ENCODE measurements at regions not wholly inside any gene's neighbourhood (a gene's known extent, or its start where the extent isn't known, plus 50 kb on each side); places are given as distances from the start of the nearest gene placed in this dataset.

GRCh38 chr10:78296785-78297184 lies 263.1 kb downstream of the RPS24 start:
- Histone ChIP-seq H3K9me3 (ENCODE audit: severe bottlenecking) (no peaks in the 10 kb centered on the region), H3K27ac (ENCODE audit: poor library complexity, severe bottlenecking) (no peak overlapping the region), H3K4me3 (ENCODE audit: severe bottlenecking) (no peak overlapping the region), H3K36me3 (ENCODE audit: low read depth) (no peaks in the 10 kb centered on the region), H3K4me1 (ENCODE audit: insufficient read depth, poor library complexity, severe bottlenecking) (no peaks in the 10 kb centered on the region), H3K27me3 (ENCODE audit: insufficient read depth, poor library complexity, severe bottlenecking) (no peaks in the 10 kb centered on the region)
- no peak for ATAC-seq (ENCODE audit: low read depth)
- DNase-seq (ENCODE audit: low spot score): no peak
- TF ChIP-seq CTCF (IDR thresholded peaks at IDR 0.05; ENCODE audit: poor library complexity, severe bottlenecking): no peak

- DNase-seq (ENCODE audit: low spot score) (no peak), ATAC-seq (ENCODE audit: low read depth) (no peak)
- no peaks in the 10 kb centered on the region for H3K9me3 ChIP-seq (ENCODE audit: severe bottlenecking)
- H3K4me3 ChIP-seq (ENCODE audit: severe bottlenecking): no peak overlapping the region
- H3K36me3 ChIP-seq (ENCODE audit: low read depth): no peaks in the 10 kb centered on the region
- no peaks in the 10 kb centered on the region for H3K27me3 ChIP-seq (ENCODE audit: insufficient read depth, poor library complexity, severe bottlenecking)
- TF ChIP-seq CTCF (IDR thresholded peaks at IDR 0.05; ENCODE audit: poor library complexity, severe bottlenecking): no peak
- no peak overlapping the region for H3K27ac ChIP-seq (ENCODE audit: poor library complexity, severe bottlenecking)
- H3K4me1 ChIP-seq (ENCODE audit: insufficient read depth, poor library complexity, severe bottlenecking): peaks cover 4% of the 10 kb centered on the region
These were observed 264.3 kb downstream of the RPS24 start for GRCh38 chr10:78297997-78298396.

- Histone ChIP-seq H3K9me3 (ENCODE audit: severe bottlenecking) (no peaks in the 10 kb centered on the region), H3K27ac (ENCODE audit: poor library complexity, severe bottlenecking) (no peak overlapping the region), H3K4me1 (ENCODE audit: insufficient read depth, poor library complexity, severe bottlenecking) (peaks cover 4% of the 10 kb centered on the region), H3K36me3 (ENCODE audit: low read depth) (no peaks in the 10 kb centered on the region), H3K27me3 (ENCODE audit: insufficient read depth, poor library complexity, severe bottlenecking) (no peaks in the 10 kb centered on the region), H3K4me3 (ENCODE audit: severe bottlenecking) (no peak overlapping the region)
- no peak for TF ChIP-seq CTCF (IDR thresholded peaks at IDR 0.05; ENCODE audit: poor library complexity, severe bottlenecking)
- ATAC-seq (ENCODE audit: low read depth) (no peak), DNase-seq (ENCODE audit: low spot score) (no peak)
These were observed 265.2 kb downstream of the RPS24 start for GRCh38 chr10:78298835-78299234.

- Histone ChIP-seq H3K36me3 (ENCODE audit: low read depth) (no peaks in the 10 kb centered on the region), H3K27ac (ENCODE audit: poor library complexity, severe bottlenecking) (no peak overlapping the region), H3K9me3 (ENCODE audit: severe bottlenecking) (no peaks in the 10 kb centered on the region), H3K4me3 (ENCODE audit: severe bottlenecking) (no peak overlapping the region), H3K4me1 (ENCODE audit: insufficient read depth, poor library complexity, severe bottlenecking) (peaks cover 4% of the 10 kb centered on the region), H3K27me3 (ENCODE audit: insufficient read depth, poor library complexity, severe bottlenecking) (no peaks in the 10 kb centered on the region)
- TF ChIP-seq CTCF (IDR thresholded peaks at IDR 0.05; ENCODE audit: poor library complexity, severe bottlenecking): no peak
- no peak for DNase-seq (ENCODE audit: low spot score)
- no peak for ATAC-seq (ENCODE audit: low read depth)
These were observed 266.3 kb downstream of the RPS24 start for GRCh38 chr10:78299851-78300468.

- Histone ChIP-seq H3K27ac (ENCODE audit: poor library complexity, severe bottlenecking) (no peak overlapping the region), H3K9me3 (ENCODE audit: severe bottlenecking) (no peaks in the 10 kb centered on the region), H3K4me3 (ENCODE audit: severe bottlenecking) (no peak overlapping the region), H3K4me1 (ENCODE audit: insufficient read depth, poor library complexity, severe bottlenecking) (peaks cover 4% of the 10 kb centered on the region), H3K36me3 (ENCODE audit: low read depth) (no peaks in the 10 kb centered on the region), H3K27me3 (ENCODE audit: insufficient read depth, poor library complexity, severe bottlenecking) (no peaks in the 10 kb centered on the region)
- ATAC-seq (ENCODE audit: low read depth) (no peak), DNase-seq (ENCODE audit: low spot score) (no peak)
- no peak for TF ChIP-seq CTCF (IDR thresholded peaks at IDR 0.05; ENCODE audit: poor library complexity, severe bottlenecking)
These were observed 266.9 kb downstream of the RPS24 start for GRCh38 chr10:78300526-78300925.
